ENCODE measurements at regions not wholly inside any gene's neighbourhood (a gene's known extent, or its start where the extent isn't known, plus 50 kb on each side); places are given as distances from the start of the nearest gene placed in this dataset.
A peak's percentile ranks its signal among the peaks of the same experiment; 100 is the strongest.

DNA sequence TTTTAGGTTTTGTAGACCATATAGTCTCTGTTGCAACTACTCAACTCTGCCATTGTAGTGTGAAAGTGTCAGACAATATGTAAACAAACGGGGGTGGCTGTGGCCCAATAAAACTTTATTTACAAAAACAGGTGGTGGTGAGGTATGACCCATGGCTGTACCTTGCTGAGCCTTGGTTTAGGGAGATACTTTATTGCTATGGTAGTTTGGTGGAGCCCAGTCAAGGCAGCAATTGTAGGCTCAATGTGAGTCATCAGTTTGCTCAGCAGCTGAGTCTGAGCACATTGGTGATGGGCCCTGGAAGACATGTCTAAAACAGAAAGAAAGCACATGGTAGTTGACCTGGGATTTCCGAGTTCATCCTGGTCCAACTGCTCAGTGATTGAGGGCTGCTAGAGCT is 242.5 kb downstream of the REEP3 start:
- no peak for ATAC-seq
- TF ChIP-seq PPARA (CRISPR knock-in tag; IDR thresholded peaks at IDR 0.05; ENCODE audit: borderline replicate concordance) (no peak), ARNTL (CRISPR knock-in tag; IDR thresholded peaks at IDR 0.05; ENCODE audit: borderline replicate concordance, low read depth) (no peak), ZNF8 (CRISPR knock-in tag; IDR thresholded peaks at IDR 0.05) (no peak), CSRNP3 (CRISPR knock-in tag; IDR thresholded peaks at IDR 0.05) (no peak), OSR1 (CRISPR knock-in tag; IDR thresholded peaks at IDR 0.05) (no peak), RARB (CRISPR knock-in tag; IDR thresholded peaks at IDR 0.05) (no peak), CSDC2 (CRISPR knock-in tag; IDR thresholded peaks at IDR 0.05) (no peak), PATZ1 (CRISPR knock-in tag; IDR thresholded peaks at IDR 0.05; ENCODE audit: borderline replicate concordance) (no peak), ZFP3 (CRISPR knock-in tag; IDR thresholded peaks at IDR 0.05) (no peak), TOX (CRISPR knock-in tag; IDR thresholded peaks at IDR 0.05; ENCODE audit: borderline replicate concordance) (no peak), ZC3H10 (CRISPR knock-in tag; IDR thresholded peaks at IDR 0.05) (no peak), ZNF70 (CRISPR knock-in tag; IDR thresholded peaks at IDR 0.05) (no peak), SNAI2 (CRISPR knock-in tag; IDR thresholded peaks at IDR 0.05) (no peak), BACH2 (CRISPR knock-in tag; IDR thresholded peaks at IDR 0.05; ENCODE audit: borderline replicate concordance) (no peak), GLIS3 (CRISPR knock-in tag; IDR thresholded peaks at IDR 0.05) (no peak)
- TF ChIP-seq, protein P1, sequence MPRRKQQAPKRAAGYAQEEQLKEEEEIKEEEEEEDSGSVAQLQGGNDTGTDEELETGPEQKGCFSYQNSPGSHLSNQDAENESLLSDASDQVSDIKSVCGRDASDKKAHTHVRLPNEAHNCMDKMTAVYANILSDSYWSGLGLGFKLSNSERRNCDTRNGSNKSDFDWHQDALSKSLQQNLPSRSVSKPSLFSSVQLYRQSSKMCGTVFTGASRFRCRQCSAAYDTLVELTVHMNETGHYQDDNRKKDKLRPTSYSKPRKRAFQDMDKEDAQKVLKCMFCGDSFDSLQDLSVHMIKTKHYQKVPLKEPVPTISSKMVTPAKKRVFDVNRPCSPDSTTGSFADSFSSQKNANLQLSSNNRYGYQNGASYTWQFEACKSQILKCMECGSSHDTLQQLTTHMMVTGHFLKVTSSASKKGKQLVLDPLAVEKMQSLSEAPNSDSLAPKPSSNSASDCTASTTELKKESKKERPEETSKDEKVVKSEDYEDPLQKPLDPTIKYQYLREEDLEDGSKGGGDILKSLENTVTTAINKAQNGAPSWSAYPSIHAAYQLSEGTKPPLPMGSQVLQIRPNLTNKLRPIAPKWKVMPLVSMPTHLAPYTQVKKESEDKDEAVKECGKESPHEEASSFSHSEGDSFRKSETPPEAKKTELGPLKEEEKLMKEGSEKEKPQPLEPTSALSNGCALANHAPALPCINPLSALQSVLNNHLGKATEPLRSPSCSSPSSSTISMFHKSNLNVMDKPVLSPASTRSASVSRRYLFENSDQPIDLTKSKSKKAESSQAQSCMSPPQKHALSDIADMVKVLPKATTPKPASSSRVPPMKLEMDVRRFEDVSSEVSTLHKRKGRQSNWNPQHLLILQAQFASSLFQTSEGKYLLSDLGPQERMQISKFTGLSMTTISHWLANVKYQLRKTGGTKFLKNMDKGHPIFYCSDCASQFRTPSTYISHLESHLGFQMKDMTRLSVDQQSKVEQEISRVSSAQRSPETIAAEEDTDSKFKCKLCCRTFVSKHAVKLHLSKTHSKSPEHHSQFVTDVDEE (CRISPR knock-in tag; IDR thresholded peaks at IDR 0.05): no peak
- TF ChIP-seq, protein P2, sequence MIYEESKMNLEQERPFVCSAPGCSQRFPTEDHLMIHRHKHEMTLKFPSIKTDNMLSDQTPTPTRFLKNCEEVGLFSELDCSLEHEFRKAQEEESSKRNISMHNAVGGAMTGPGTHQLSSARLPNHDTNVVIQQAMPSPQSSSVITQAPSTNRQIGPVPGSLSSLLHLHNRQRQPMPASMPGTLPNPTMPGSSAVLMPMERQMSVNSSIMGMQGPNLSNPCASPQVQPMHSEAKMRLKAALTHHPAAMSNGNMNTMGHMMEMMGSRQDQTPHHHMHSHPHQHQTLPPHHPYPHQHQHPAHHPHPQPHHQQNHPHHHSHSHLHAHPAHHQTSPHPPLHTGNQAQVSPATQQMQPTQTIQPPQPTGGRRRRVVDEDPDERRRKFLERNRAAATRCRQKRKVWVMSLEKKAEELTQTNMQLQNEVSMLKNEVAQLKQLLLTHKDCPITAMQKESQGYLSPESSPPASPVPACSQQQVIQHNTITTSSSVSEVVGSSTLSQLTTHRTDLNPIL (CRISPR knock-in tag; IDR thresholded peaks at IDR 0.05; ENCODE audit: low read depth): no peak

DNA sequence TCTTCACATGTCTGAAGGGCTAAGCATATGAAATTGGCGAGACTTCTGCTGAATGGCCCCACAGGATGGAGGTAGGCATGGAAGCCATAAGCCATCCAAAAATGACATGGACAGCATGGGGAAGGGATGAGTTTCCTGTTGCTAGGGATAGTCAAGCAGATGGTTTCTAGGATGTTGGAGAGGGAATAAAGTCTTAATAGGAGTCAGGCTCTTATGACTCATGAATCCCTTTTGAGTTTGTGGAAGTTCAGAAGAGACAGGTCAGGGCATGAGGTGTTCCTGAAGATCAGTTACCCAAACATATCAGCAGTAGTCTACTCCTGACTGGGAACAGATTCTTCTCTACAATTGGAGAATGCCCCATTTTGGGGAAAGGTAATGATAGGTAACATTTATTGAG is 243.9 kb downstream of the REEP3 start:
- TF ChIP-seq CSDC2 (CRISPR knock-in tag; IDR thresholded peaks at IDR 0.05): no peak
- TF ChIP-seq RARB (CRISPR knock-in tag; IDR thresholded peaks at IDR 0.05): no peak
- TF ChIP-seq OSR1 (CRISPR knock-in tag; IDR thresholded peaks at IDR 0.05): no peak
- TF ChIP-seq PPARA (CRISPR knock-in tag; IDR thresholded peaks at IDR 0.05; ENCODE audit: borderline replicate concordance): no peak
- no peak for TF ChIP-seq ARNTL (CRISPR knock-in tag; IDR thresholded peaks at IDR 0.05; ENCODE audit: borderline replicate concordance, low read depth)
- TF ChIP-seq GLIS3 (CRISPR knock-in tag; IDR thresholded peaks at IDR 0.05): no peak
- TF ChIP-seq TOX (CRISPR knock-in tag; IDR thresholded peaks at IDR 0.05; ENCODE audit: borderline replicate concordance): no peak
- TF ChIP-seq ZNF8 (CRISPR knock-in tag; IDR thresholded peaks at IDR 0.05): no peak
- TF ChIP-seq SNAI2 (CRISPR knock-in tag; IDR thresholded peaks at IDR 0.05): no peak
- TF ChIP-seq ZFP30 (CRISPR knock-in tag; IDR thresholded peaks at IDR 0.05): no peak
- TF ChIP-seq, protein P1 (CRISPR knock-in tag; IDR thresholded peaks at IDR 0.05): no peak
- ATAC-seq: peak; percentile 28; the same call in 1 of the 3 replicates

GRCh38 chr10:63766745-63767137 is 245.5 kb downstream of the REEP3 start:
- ATAC-seq: peak; percentile 33; the same call in 2 of the 3 replicates
- no peak for TF ChIP-seq ZNF70 (CRISPR knock-in tag; IDR thresholded peaks at IDR 0.05)
- TF ChIP-seq, protein P2 (CRISPR knock-in tag; IDR thresholded peaks at IDR 0.05; ENCODE audit: low read depth): no peak
- no peak for TF ChIP-seq CSDC2 (CRISPR knock-in tag; IDR thresholded peaks at IDR 0.05)
- no peak for TF ChIP-seq GLIS3 (CRISPR knock-in tag; IDR thresholded peaks at IDR 0.05)
- no peak for TF ChIP-seq ZC3H10 (CRISPR knock-in tag; IDR thresholded peaks at IDR 0.05)
- no peak for TF ChIP-seq PPARA (CRISPR knock-in tag; IDR thresholded peaks at IDR 0.05; ENCODE audit: borderline replicate concordance)
- TF ChIP-seq RARB (CRISPR knock-in tag; IDR thresholded peaks at IDR 0.05): no peak
- no peak for TF ChIP-seq ZNF565 (CRISPR knock-in tag; conservative IDR thresholded peaks at IDR 0.05; ENCODE audit: low read depth)
- no peak for TF ChIP-seq ZFP30 (CRISPR knock-in tag; IDR thresholded peaks at IDR 0.05)
- no peak for TF ChIP-seq ISL1 (CRISPR knock-in tag; IDR thresholded peaks at IDR 0.05)
- no peak for TF ChIP-seq TCF4 (CRISPR knock-in tag; IDR thresholded peaks at IDR 0.05; ENCODE audit: borderline replicate concordance)
- TF ChIP-seq OSR1 (CRISPR knock-in tag; IDR thresholded peaks at IDR 0.05): no peak
- TF ChIP-seq BACH2 (CRISPR knock-in tag; IDR thresholded peaks at IDR 0.05; ENCODE audit: borderline replicate concordance): no peak
- TF ChIP-seq, protein P1 (CRISPR knock-in tag; IDR thresholded peaks at IDR 0.05): no peak
- no peak for TF ChIP-seq ARNTL (CRISPR knock-in tag; IDR thresholded peaks at IDR 0.05; ENCODE audit: borderline replicate concordance, low read depth)
